DND-41 (cell line): ENCODE measurements at regions not wholly inside any gene's neighbourhood (a gene's known extent, or its start where the extent isn't known, plus 50 kb on each side); places are given as distances from the start of the nearest gene placed in this dataset.

Experiments
- ATAC-seq: fragments of 200-7000 bp; cut with Tn5 transposase; 3 replicates; pipeline ENCODE4 v1.9.1; 2021; ENCODE audit warnings: low read depth; ENCODE audit not compliant: insufficient read depth
- DNase-seq: peaks from one replicate; pipeline ENCODE4 v3.0.0-alpha.2; 2020
- H2AFZ ChIP-seq: 2 replicates; pipeline ENCODE4 v1.6.0; 2012; ENCODE audit warnings: low read depth, low read length
- H3K27ac ChIP-seq: 2 replicates; pipeline ENCODE4 v1.5.1; 2012; ENCODE audit warnings: low read length, inconsistent platforms
- H3K27me3 ChIP-seq: fragments of 200-600 bp; sonication (generic); 2 replicates; pipeline ENCODE4 v1.6.0; 2012; ENCODE audit warnings: low read length, mild to moderate bottlenecking, inconsistent platforms; ENCODE audit not compliant: insufficient read depth, poor library complexity
- H3K36me3 ChIP-seq: 2 replicates; pipeline ENCODE4 v1.5.1; 2012; ENCODE audit warnings: low read length, inconsistent platforms; ENCODE audit not compliant: insufficient read depth
- H3K4me1 ChIP-seq: 2 replicates; pipeline ENCODE4 v1.5.1; 2012; ENCODE audit warnings: mild to moderate bottlenecking, low read length; ENCODE audit not compliant: insufficient read depth
- H3K4me2 ChIP-seq: 2 replicates; pipeline ENCODE4 v1.6.0; 2012; ENCODE audit warnings: mild to moderate bottlenecking, moderate library complexity, low read length, inconsistent platforms; ENCODE audit not compliant: insufficient read depth
- H3K4me3 ChIP-seq, 2 experiments: fragments of 200-600 bp in 1 of 2; shearing (Covaris generic) in 1 of 2; 2 replicates each; pipeline ENCODE4 v1.5.1; 2012 to 2016; ENCODE audit warnings: inconsistent platforms in 2 of 2, low read length in 2 of 2, mild to moderate bottlenecking in 2 of 2, low read depth in 1 of 2, moderate library complexity in 1 of 2
- H3K79me2 ChIP-seq: 2 replicates; pipeline ENCODE4 v1.6.0; 2012; ENCODE audit warnings: low read length, inconsistent platforms; ENCODE audit not compliant: insufficient read depth
- H3K9ac ChIP-seq: 2 replicates; pipeline ENCODE4 v1.6.0; 2012; ENCODE audit warnings: low read depth, mild to moderate bottlenecking, inconsistent platforms, low read length, moderate library complexity
- H3K9me3 ChIP-seq: 2 replicates; pipeline ENCODE4 v1.5.1; 2012; ENCODE audit warnings: low read length, moderate library complexity, mild to moderate bottlenecking, inconsistent platforms; ENCODE audit not compliant: insufficient read depth, severe bottlenecking
- H4K20me1 ChIP-seq: 2 replicates; pipeline ENCODE4 v1.6.0; 2012; ENCODE audit warnings: low read length; ENCODE audit not compliant: insufficient read depth
- EZH2 ChIP-seq: IDR thresholded peaks from 3 replicates; pipeline ENCODE4 v1.6.1; 2012; ENCODE audit warnings: borderline replicate concordance, low read depth, mild to moderate bottlenecking, moderate library complexity, low read length, inconsistent platforms; ENCODE audit not compliant: severe bottlenecking
- TF ChIP-seq, protein P1 (sequence below): IDR thresholded peaks from 2 replicates; pipeline ENCODE4 v1.5.1; 2012; ENCODE audit warnings: borderline replicate concordance, low read length, moderate library complexity, mild to moderate bottlenecking; ENCODE audit not compliant: poor library complexity, severe bottlenecking; ENCODE audit errors: extremely low read depth

DNA sequence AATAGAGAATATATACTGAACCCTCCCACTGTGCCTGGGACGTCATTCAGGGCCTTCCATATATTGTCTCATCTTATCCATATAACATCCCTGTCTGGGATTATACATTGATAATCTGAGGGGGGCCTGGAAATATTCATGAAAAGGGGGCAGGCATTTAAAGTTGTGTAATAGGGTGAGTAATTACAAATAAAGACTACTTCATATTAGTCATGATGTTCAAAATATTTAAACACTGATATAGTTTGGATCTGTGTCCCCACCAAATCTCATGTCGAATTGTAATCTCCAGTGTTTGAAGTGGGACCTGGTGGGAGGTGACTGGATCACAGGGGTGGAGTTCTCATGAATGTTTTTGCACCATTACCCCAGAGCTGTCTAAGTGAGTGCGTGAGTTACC, 97.8 kb downstream of the AQP9 start:
- H3K27ac ChIP-seq, result no peak overlapping the region
- no peak for ATAC-seq
- no peak overlapping the region for H3K4me2 ChIP-seq
- H3K4me3 ChIP-seq, result no peak overlapping the region
- TF ChIP-seq EZH2, result no peak
- TF ChIP-seq, protein P1, sequence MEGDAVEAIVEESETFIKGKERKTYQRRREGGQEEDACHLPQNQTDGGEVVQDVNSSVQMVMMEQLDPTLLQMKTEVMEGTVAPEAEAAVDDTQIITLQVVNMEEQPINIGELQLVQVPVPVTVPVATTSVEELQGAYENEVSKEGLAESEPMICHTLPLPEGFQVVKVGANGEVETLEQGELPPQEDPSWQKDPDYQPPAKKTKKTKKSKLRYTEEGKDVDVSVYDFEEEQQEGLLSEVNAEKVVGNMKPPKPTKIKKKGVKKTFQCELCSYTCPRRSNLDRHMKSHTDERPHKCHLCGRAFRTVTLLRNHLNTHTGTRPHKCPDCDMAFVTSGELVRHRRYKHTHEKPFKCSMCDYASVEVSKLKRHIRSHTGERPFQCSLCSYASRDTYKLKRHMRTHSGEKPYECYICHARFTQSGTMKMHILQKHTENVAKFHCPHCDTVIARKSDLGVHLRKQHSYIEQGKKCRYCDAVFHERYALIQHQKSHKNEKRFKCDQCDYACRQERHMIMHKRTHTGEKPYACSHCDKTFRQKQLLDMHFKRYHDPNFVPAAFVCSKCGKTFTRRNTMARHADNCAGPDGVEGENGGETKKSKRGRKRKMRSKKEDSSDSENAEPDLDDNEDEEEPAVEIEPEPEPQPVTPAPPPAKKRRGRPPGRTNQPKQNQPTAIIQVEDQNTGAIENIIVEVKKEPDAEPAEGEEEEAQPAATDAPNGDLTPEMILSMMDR, result no peak
- no peaks in the 10 kb centered on the region for H3K4me1 ChIP-seq
- H4K20me1 ChIP-seq, result no peaks in the 10 kb centered on the region
- H3K36me3 ChIP-seq, result no peaks in the 10 kb centered on the region
- no peaks in the 10 kb centered on the region for H3K79me2 ChIP-seq
- DNase-seq, result no peak
- H2AFZ ChIP-seq, result no peak overlapping the region
- no peak overlapping the region for H3K9ac ChIP-seq
- no peaks in the 10 kb centered on the region for H3K9me3 ChIP-seq
- no peaks in the 10 kb centered on the region for H3K27me3 ChIP-seq

DNA sequence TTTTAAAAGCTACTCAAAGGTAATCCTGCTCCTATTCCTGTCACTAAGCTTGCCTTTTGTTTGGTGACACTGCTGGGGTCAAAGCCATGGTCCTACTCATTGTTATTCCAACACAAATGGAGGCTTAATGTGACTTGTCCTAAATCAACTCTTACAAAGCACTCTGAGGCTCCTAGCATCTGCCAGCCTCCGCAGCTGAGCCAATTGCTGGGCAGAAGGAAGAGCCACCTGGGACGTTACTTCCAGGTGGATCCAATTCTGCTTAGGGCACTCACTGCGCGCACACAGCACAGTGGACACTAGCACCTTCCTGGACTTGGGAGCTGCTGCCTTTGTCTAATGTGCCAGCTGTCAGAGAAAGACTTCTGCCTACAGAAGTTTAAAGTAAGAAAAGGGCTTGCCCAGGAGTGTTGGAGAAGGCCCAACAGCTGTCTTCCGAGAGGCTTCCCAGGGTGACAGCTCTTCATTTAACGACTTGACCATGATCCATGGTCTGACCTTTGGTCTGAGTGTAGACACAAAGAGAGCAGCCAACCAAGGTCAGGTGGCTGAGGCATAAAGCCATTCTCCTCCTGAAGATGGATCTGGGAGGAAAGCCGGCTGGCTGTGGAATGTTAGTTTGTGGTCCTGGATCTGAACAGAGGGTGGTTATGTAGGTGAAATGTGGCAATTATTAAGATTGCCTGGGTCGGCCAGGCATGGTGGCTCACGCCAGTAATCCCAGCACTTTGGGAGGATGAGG, 102.2 kb downstream of the AQP9 start:
- no peak overlapping the region for H3K27ac ChIP-seq
- DNase-seq, result no peak

DNA sequence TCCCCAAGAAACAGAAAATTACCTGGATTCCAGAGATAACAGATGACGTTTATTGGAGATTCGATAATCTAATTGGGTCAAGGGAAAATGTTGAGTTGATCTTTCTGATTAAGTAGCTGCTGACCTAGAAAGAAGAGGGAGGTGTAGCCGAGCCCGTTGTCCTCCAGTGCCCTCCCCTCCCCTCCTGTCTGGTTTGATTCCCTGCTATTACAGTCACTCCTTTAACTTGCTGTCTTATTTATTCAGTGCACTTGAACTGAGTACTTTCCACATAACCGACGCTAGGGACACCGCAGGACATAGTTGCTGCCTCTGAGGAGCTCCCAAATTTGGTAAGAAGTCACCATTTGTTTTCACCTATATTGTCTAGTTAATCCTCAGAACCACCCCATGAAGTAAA, 103.7 kb downstream of the AQP9 start:
- H3K4me1 ChIP-seq, result no peaks in the 10 kb centered on the region
- H3K9me3 ChIP-seq, result no peaks in the 10 kb centered on the region
- H2AFZ ChIP-seq, result no peak overlapping the region
- no peak overlapping the region for H3K4me3 ChIP-seq
- TF ChIP-seq, protein P1, result no peak
- no peak for TF ChIP-seq EZH2
- no peaks in the 10 kb centered on the region for H4K20me1 ChIP-seq
- H3K4me2 ChIP-seq, result no peak overlapping the region
- no peak for ATAC-seq
- DNase-seq, result no peak
- no peaks in the 10 kb centered on the region for H3K36me3 ChIP-seq
- no peaks in the 10 kb centered on the region for H3K27me3 ChIP-seq
- H3K9ac ChIP-seq, result no peak overlapping the region
- no peak overlapping the region for H3K27ac ChIP-seq
- H3K79me2 ChIP-seq, result no peaks in the 10 kb centered on the region

More for the DNA sequence above, 102.2 kb downstream of the AQP9 start:
- Histone ChIP-seq H3K4me2 (no peak overlapping the region), H3K79me2 (no peaks in the 10 kb centered on the region), H3K27me3 (no peaks in the 10 kb centered on the region), H3K9ac (no peak overlapping the region), H3K4me1 (no peaks in the 10 kb centered on the region), H3K36me3 (no peaks in the 10 kb centered on the region), H4K20me1 (no peaks in the 10 kb centered on the region), H2AFZ (no peak overlapping the region), H3K9me3 (no peaks in the 10 kb centered on the region), H3K4me3 (no peak overlapping the region)
- ATAC-seq, result no peak
- no peak for TF ChIP-seq EZH2
- TF ChIP-seq, protein P1, result no peak
